ENCODE measurements at regions not wholly inside any gene's neighbourhood (a gene's known extent, or its start where the extent isn't known, plus 50 kb on each side); places are given as distances from the start of the nearest gene placed in this dataset.

GRCh38 chr6:115131709-115132490 is 789.1 kb upstream of the HS3ST5 start:
- TF ChIP-seq, protein P1, sequence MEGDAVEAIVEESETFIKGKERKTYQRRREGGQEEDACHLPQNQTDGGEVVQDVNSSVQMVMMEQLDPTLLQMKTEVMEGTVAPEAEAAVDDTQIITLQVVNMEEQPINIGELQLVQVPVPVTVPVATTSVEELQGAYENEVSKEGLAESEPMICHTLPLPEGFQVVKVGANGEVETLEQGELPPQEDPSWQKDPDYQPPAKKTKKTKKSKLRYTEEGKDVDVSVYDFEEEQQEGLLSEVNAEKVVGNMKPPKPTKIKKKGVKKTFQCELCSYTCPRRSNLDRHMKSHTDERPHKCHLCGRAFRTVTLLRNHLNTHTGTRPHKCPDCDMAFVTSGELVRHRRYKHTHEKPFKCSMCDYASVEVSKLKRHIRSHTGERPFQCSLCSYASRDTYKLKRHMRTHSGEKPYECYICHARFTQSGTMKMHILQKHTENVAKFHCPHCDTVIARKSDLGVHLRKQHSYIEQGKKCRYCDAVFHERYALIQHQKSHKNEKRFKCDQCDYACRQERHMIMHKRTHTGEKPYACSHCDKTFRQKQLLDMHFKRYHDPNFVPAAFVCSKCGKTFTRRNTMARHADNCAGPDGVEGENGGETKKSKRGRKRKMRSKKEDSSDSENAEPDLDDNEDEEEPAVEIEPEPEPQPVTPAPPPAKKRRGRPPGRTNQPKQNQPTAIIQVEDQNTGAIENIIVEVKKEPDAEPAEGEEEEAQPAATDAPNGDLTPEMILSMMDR (IDR thresholded peaks at IDR 0.05; ENCODE audit: control extremely low read depth in 1 of 3, insufficient read depth in 1 of 3, low read depth in 1 of 3, low read length in 3 of 3), result no peak
- no peak for TF ChIP-seq CHD1 (IDR thresholded peaks at IDR 0.05; ENCODE audit: low read depth, low read length)
